Endothelial cell of umbilical vein (primary cell): ENCODE measurements at regions not wholly inside any gene's neighbourhood (a gene's known extent, or its start where the extent isn't known, plus 50 kb on each side); places are given as distances from the start of the nearest gene placed in this dataset.

Experiments
- BruUV-seq: library from RNA; stranded (reverse); fragments of 400-500 nt; replicated peaks from 2 replicates; lab custom pipeline; 2021; lab: Mats Ljungman, UMichigan
- CTCF ChIA-PET: fragments of 300-600, 350-600 bp; sonication (Branson Sonifier 250); formaldehyde crosslinking; loops from one replicate; lab custom pipeline; 2021; ENCODE audit warnings: antibody characterized with exemption, inconsistent platforms; lab: Charles Lee
- POLR2A ChIA-PET: fragments of 300-600, 350-600 bp; sonication (Branson Sonifier 250); formaldehyde crosslinking; loops from one replicate; lab custom pipeline; 2021; ENCODE audit warnings: antibody characterized with exemption, inconsistent platforms; lab: Charles Lee
- DNase-seq: peaks from one replicate; pipeline ENCODE4 v3.0.0-alpha.2; 2011; ENCODE audit warnings: low read depth, low spot score
- FAIRE-seq: peaks from 2 replicates; lab custom pipeline; 2011; peaks lifted over from hg19 to GRCh38; lab: Jason Lieb, UNC
- H2AFZ ChIP-seq: 2 replicates; pipeline ENCODE4 v1.6.0; 2012; ENCODE audit warnings: low read depth, low read length, control low read depth, inconsistent platforms
- H3K27ac ChIP-seq: 2 replicates; pipeline ENCODE4 v1.5.1; 2011; ENCODE audit warnings: low read depth, mild to moderate bottlenecking, control low read depth, low read length, moderate library complexity; ENCODE audit not compliant: insufficient read depth
- H3K27me3 ChIP-seq, 2 experiments: 2 replicates each; pipeline versions ENCODE4 v1.6.0 to v1.6.1; 2011; ENCODE audit warnings: low read length in 2 of 2, mixed read lengths in 1 of 2; ENCODE audit not compliant: control insufficient read depth in 2 of 2, insufficient read depth in 2 of 2
- H3K36me3 ChIP-seq, 2 experiments: 2 replicates in 1 of 2; 3 replicates in 1 of 2; pipeline ENCODE4 v1.5.1; 2011; ENCODE audit warnings: low read length in 2 of 2, mild to moderate bottlenecking in 1 of 2, moderate library complexity in 1 of 2; ENCODE audit not compliant: control insufficient read depth in 2 of 2, insufficient read depth in 2 of 2; ENCODE audit errors: extremely low read depth in 1 of 2
- H3K4me1 ChIP-seq: 3 replicates; pipeline ENCODE4 v1.5.1; 2011; ENCODE audit warnings: mild to moderate bottlenecking, low read length; ENCODE audit not compliant: control insufficient read depth, insufficient read depth; ENCODE audit errors: extremely low read depth
- H3K4me2 ChIP-seq: 2 replicates; pipeline ENCODE4 v1.6.1; 2011; ENCODE audit warnings: low read length, control low read depth, mixed read lengths; ENCODE audit not compliant: insufficient read depth
- H3K4me3 ChIP-seq, 3 experiments: fragments of 200-600 bp in 1 of 3; sonication (generic), shearing (Covaris generic) in 1 of 3; replicated peaks in 1 of 3; 2 replicates each; pipeline ENCODE4 v1.5.1; 2011 to 2016; ENCODE audit warnings: control low read depth in 3 of 3, low read length in 3 of 3, mild to moderate bottlenecking in 2 of 3, inconsistent platforms in 1 of 3, low read depth in 1 of 3, moderate library complexity in 1 of 3; ENCODE audit not compliant: insufficient read depth in 1 of 3
- H3K79me2 ChIP-seq: 2 replicates; pipeline ENCODE4 v1.6.0; 2012; ENCODE audit warnings: low read length, inconsistent platforms; ENCODE audit not compliant: control insufficient read depth, insufficient read depth
- H3K9ac ChIP-seq: replicated peaks from 2 replicates; pipeline ENCODE3; 2011; ENCODE audit warnings: low read length, control low read depth; ENCODE audit not compliant: insufficient read depth; ENCODE audit errors: extremely low read depth
- H3K9me1 ChIP-seq: replicated peaks from 3 replicates; pipeline ENCODE4 v1.6.0; 2011; ENCODE audit warnings: mild to moderate bottlenecking, low read length; ENCODE audit not compliant: control insufficient read depth, insufficient read depth; ENCODE audit errors: extremely low read depth
- H3K9me3 ChIP-seq: replicated peaks from 2 replicates; pipeline ENCODE4 v1.5.1; 2012; ENCODE audit warnings: low read length, inconsistent platforms; ENCODE audit not compliant: control insufficient read depth, insufficient read depth
- H4K20me1 ChIP-seq: replicated peaks from 2 replicates; pipeline ENCODE3; 2011; ENCODE audit warnings: mild to moderate bottlenecking, low read length; ENCODE audit not compliant: control insufficient read depth, insufficient read depth; ENCODE audit errors: extremely low read depth
- EZH2 ChIP-seq: IDR thresholded peaks from 2 replicates; pipeline ENCODE4 v1.6.1; 2012; ENCODE audit warnings: borderline replicate concordance, low read depth, mild to moderate bottlenecking, moderate library complexity, low read length, inconsistent platforms; ENCODE audit not compliant: severe bottlenecking
- FOS ChIP-seq: IDR thresholded peaks from 2 replicates; pipeline ENCODE4 v1.6.1; 2011; ENCODE audit warnings: mild to moderate bottlenecking, low read length, moderate library complexity, borderline replicate concordance; ENCODE audit not compliant: insufficient read depth
- GATA2 ChIP-seq: IDR thresholded peaks from 2 replicates; pipeline ENCODE4 v1.7.0; 2011; ENCODE audit warnings: low read depth, mild to moderate bottlenecking, moderate library complexity, mixed read lengths, low read length; ENCODE audit not compliant: insufficient read length, insufficient read depth
- JUN ChIP-seq: IDR thresholded peaks from 2 replicates; pipeline ENCODE4 v1.6.1; 2011; ENCODE audit warnings: borderline replicate concordance, low read depth; ENCODE audit not compliant: insufficient read length, insufficient read depth
- MYC ChIP-seq: IDR thresholded peaks from one replicate; pipeline ENCODE4 v1.6.1; 2011; ENCODE audit warnings: mild to moderate bottlenecking, low read depth, low read length
- POLR2A ChIP-seq: IDR thresholded peaks from 2 replicates; pipeline ENCODE4 v1.6.1; 2012; ENCODE audit warnings: low read depth, mild to moderate bottlenecking, control low read depth, low read length
- POLR2AphosphoS5 ChIP-seq: IDR thresholded peaks from 2 replicates; pipeline ENCODE4 v1.6.1; 2012; ENCODE audit warnings: low read depth, mild to moderate bottlenecking, control low read depth, low read length, moderate library complexity; ENCODE audit not compliant: insufficient read depth
- dilution Hi-C: fragments of 300-500 bp; cut with MboI; formaldehyde crosslinking; loops from one replicate; pipeline ENCODE4 v1.15.0; 2019; ENCODE audit warnings: low sequenced_read_pairs; ENCODE audit not compliant: extremely low pct_ligation_motif_present
- intact Hi-C: fragments of 100-400 bp; cut with micrococcal nuclease; formaldehyde crosslinking; loops from one replicate; pipeline ENCODE4 v1.10.0; 2022
- TF ChIP-seq, protein P1 (sequence below): IDR thresholded peaks from 2 replicates; pipeline ENCODE4 v1.6.1; 2011; ENCODE audit not compliant: insufficient read depth, insufficient read length
- TF ChIP-seq, protein P2 (sequence below), 2 donors: IDR thresholded peaks; 1 replicate in 1 of 2; 2 replicates in 1 of 2; pipeline ENCODE4 v1.5.1; 2011; ENCODE audit warnings: low read length in 2 of 2, mild to moderate bottlenecking in 2 of 2, moderate library complexity in 2 of 2, control low read depth in 1 of 2, inconsistent platforms in 1 of 2, low read depth in 1 of 2; ENCODE audit not compliant: insufficient read depth in 1 of 2; ENCODE audit errors: extremely low read depth in 1 of 2

DNA sequence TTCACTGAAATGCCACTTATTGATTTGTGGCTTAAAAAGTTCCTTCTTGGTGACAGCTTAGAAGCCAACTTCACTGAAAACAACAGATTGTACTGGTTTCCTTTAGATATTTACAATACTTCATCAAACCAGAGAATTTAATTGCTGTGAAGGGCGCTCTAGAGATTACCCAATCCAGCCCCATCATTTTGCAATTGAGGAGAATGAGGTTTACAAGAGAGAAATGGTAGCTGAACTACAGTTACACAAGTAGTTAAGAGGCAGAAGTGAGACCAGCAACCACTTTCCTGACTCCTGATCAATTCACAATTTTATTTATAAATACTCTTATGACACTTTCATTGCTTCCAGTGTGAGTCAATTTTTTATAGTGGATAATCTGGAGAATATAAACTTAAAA lies 103.5 kb upstream of the APC start:
- Histone ChIP-seq H3K9me1 (no peaks in the 10 kb centered on the region), H3K4me3 (no peak overlapping the region), H3K27ac (no peak overlapping the region), H3K36me3 (no peaks in the 10 kb centered on the region), H2AFZ (no peak overlapping the region), H3K79me2 (no peaks in the 10 kb centered on the region), H3K9ac (no peak overlapping the region), H3K9me3 (no peaks in the 10 kb centered on the region), H3K27me3 (peaks cover 0 to 5% of the 10 kb centered on the region in 2 experiments), H3K4me2 (no peak overlapping the region), H4K20me1 (no peaks in the 10 kb centered on the region), H3K4me1 (no peaks in the 10 kb centered on the region)
- dilution Hi-C loops, result no loop called here
- no peak for DNase-seq
- ChIA-PET CTCF (no interaction called here), POLR2A (no interaction called here)
- FAIRE-seq, result no peak
- BruUV-seq, result no TSS peak
- intact Hi-C loops, result no loop called here
- TF ChIP-seq POLR2A (no peak), GATA2 (no peak), MYC (no peak), FOS (no peak), JUN (no peak), POLR2AphosphoS5 (no peak), EZH2 (no peak)
- TF ChIP-seq, protein P1, sequence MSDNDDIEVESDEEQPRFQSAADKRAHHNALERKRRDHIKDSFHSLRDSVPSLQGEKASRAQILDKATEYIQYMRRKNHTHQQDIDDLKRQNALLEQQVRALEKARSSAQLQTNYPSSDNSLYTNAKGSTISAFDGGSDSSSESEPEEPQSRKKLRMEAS, result no peak
- TF ChIP-seq, protein P2, sequence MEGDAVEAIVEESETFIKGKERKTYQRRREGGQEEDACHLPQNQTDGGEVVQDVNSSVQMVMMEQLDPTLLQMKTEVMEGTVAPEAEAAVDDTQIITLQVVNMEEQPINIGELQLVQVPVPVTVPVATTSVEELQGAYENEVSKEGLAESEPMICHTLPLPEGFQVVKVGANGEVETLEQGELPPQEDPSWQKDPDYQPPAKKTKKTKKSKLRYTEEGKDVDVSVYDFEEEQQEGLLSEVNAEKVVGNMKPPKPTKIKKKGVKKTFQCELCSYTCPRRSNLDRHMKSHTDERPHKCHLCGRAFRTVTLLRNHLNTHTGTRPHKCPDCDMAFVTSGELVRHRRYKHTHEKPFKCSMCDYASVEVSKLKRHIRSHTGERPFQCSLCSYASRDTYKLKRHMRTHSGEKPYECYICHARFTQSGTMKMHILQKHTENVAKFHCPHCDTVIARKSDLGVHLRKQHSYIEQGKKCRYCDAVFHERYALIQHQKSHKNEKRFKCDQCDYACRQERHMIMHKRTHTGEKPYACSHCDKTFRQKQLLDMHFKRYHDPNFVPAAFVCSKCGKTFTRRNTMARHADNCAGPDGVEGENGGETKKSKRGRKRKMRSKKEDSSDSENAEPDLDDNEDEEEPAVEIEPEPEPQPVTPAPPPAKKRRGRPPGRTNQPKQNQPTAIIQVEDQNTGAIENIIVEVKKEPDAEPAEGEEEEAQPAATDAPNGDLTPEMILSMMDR (IDR thresholded peaks at IDR 0.05; ENCODE audit: extremely low read depth in 1 of 2, insufficient read depth in 1 of 2, low read depth in 1 of 2, low read length in 2 of 2), result no peak
